ENCODE measurements at regions not wholly inside any gene's neighbourhood (a gene's known extent, or its start where the extent isn't known, plus 50 kb on each side); places are given as distances from the start of the nearest gene placed in this dataset.

DNA sequence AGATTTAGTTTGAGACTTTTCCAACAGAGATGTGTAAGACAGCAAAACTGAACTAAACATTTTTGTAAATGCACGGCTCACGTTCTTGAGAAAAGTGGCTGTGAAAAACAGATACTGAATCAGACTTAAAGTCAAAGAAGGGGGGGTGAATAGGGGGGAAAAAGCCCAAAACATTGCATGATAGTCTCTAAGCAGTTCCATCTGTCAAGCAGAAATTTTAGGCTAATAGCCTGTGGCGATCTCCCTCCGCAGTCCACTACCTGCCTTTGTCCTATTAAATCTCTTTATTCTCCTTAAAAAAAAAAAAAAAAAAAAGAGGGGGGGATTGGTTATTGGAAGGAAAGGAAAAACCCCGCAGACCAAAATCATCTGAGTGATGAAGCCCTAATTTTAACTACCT, 217.6 kb upstream of the NFIA start:
- Histone ChIP-seq H3K27me3 (ENCODE audit: low read length) (no peaks in the 10 kb centered on the region), H4K20me1 (ENCODE audit: low read depth, low read length) (no peaks in the 10 kb centered on the region), H3K79me2 (ENCODE audit: insufficient read depth, low read length) (no peaks in the 10 kb centered on the region), H3F3A (ENCODE audit: insufficient read depth) (no peaks in the 10 kb centered on the region), H3K36me3 (ENCODE audit: low read length) (no peaks in the 10 kb centered on the region), H3K4me3 (ENCODE audit: insufficient read depth, low read length, poor library complexity, severe bottlenecking) (no peak overlapping the region), H2AFZ (ENCODE audit: low read depth, low read length, severe bottlenecking) (no peak overlapping the region), H3K9me3 (ENCODE audit: insufficient read depth, low read length) (no peaks in the 10 kb centered on the region), H3K27ac (ENCODE audit: low read depth, low read length) (no peak overlapping the region), H3K4me2 (ENCODE audit: low read depth, low read length, poor library complexity, severe bottlenecking) (no peak overlapping the region), H3K9ac (ENCODE audit: low read length) (no peak overlapping the region), H3K9me2 (replicated peaks; ENCODE audit: insufficient read depth, low read length) (no peaks in the 10 kb centered on the region)
- no peak for TF ChIP-seq EZH2phosphoT487 (conservative IDR thresholded peaks at IDR 0.05; ENCODE audit: low read length)
- TF ChIP-seq, protein P1, sequence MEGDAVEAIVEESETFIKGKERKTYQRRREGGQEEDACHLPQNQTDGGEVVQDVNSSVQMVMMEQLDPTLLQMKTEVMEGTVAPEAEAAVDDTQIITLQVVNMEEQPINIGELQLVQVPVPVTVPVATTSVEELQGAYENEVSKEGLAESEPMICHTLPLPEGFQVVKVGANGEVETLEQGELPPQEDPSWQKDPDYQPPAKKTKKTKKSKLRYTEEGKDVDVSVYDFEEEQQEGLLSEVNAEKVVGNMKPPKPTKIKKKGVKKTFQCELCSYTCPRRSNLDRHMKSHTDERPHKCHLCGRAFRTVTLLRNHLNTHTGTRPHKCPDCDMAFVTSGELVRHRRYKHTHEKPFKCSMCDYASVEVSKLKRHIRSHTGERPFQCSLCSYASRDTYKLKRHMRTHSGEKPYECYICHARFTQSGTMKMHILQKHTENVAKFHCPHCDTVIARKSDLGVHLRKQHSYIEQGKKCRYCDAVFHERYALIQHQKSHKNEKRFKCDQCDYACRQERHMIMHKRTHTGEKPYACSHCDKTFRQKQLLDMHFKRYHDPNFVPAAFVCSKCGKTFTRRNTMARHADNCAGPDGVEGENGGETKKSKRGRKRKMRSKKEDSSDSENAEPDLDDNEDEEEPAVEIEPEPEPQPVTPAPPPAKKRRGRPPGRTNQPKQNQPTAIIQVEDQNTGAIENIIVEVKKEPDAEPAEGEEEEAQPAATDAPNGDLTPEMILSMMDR (IDR thresholded peaks at IDR 0.05; ENCODE audit: insufficient read depth, low read length, poor library complexity, severe bottlenecking): no peak

DNA sequence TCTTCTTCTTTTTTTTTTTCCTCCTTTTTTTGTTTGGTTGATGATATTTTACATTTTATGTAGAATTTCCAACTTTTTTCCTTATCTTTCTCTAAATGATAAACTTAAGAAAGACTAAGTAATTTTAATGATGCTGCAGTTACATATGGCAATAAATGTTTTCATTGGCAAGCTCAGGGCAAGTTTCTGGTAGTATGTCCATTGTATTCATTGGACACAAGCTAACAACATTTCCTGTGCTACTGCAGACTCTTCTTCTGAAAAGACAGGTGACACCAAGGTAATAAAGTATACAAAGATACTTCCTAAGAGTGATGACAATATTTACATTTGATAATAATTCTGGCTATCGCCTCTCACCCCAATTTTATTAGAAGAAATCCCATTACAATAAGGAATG, 219.2 kb upstream of the NFIA start:
- Histone ChIP-seq H2AFZ (ENCODE audit: low read depth, low read length, severe bottlenecking) (no peak overlapping the region), H3K4me2 (ENCODE audit: low read depth, low read length, poor library complexity, severe bottlenecking) (no peak overlapping the region), H3K27me3 (ENCODE audit: low read length) (no peaks in the 10 kb centered on the region), H3K9me3 (ENCODE audit: insufficient read depth, low read length) (no peaks in the 10 kb centered on the region), H3K9ac (ENCODE audit: low read length) (no peak overlapping the region), H4K20me1 (ENCODE audit: low read depth, low read length) (no peaks in the 10 kb centered on the region), H3F3A (ENCODE audit: insufficient read depth) (no peaks in the 10 kb centered on the region), H3K9me2 (replicated peaks; ENCODE audit: insufficient read depth, low read length) (no peaks in the 10 kb centered on the region), H3K79me2 (ENCODE audit: insufficient read depth, low read length) (no peaks in the 10 kb centered on the region), H3K4me3 (ENCODE audit: insufficient read depth, low read length, poor library complexity, severe bottlenecking) (no peak overlapping the region), H3K36me3 (ENCODE audit: low read length) (no peaks in the 10 kb centered on the region), H3K27ac (ENCODE audit: low read depth, low read length) (no peak overlapping the region)
- TF ChIP-seq, protein P1 (IDR thresholded peaks at IDR 0.05; ENCODE audit: insufficient read depth, low read length, poor library complexity, severe bottlenecking): no peak
- TF ChIP-seq EZH2phosphoT487 (conservative IDR thresholded peaks at IDR 0.05; ENCODE audit: low read length): no peak

GRCh38 chr1:60861961-60862567, 220.3 kb upstream of the NFIA start:
- H3K9me3 ChIP-seq (ENCODE audit: insufficient read depth, low read length): no peaks in the 10 kb centered on the region
- no peak overlapping the region for H2AFZ ChIP-seq (ENCODE audit: low read depth, low read length, severe bottlenecking)
- H3K4me3 ChIP-seq (ENCODE audit: insufficient read depth, low read length, poor library complexity, severe bottlenecking): no peak overlapping the region
- H3K9ac ChIP-seq (ENCODE audit: low read length): no peak overlapping the region
- H3K79me2 ChIP-seq (ENCODE audit: insufficient read depth, low read length): no peaks in the 10 kb centered on the region
- H3K27ac ChIP-seq (ENCODE audit: low read depth, low read length): no peak overlapping the region
- H3K27me3 ChIP-seq (ENCODE audit: low read length): no peaks in the 10 kb centered on the region
- TF ChIP-seq EZH2phosphoT487 (conservative IDR thresholded peaks at IDR 0.05; ENCODE audit: low read length): no peak
- TF ChIP-seq, protein P1 (IDR thresholded peaks at IDR 0.05; ENCODE audit: insufficient read depth, low read length, poor library complexity, severe bottlenecking): no peak
- no peak overlapping the region for H3K4me2 ChIP-seq (ENCODE audit: low read depth, low read length, poor library complexity, severe bottlenecking)
- no peaks in the 10 kb centered on the region for H3K9me2 ChIP-seq (replicated peaks; ENCODE audit: insufficient read depth, low read length)
- no peaks in the 10 kb centered on the region for H4K20me1 ChIP-seq (ENCODE audit: low read depth, low read length)
- no peaks in the 10 kb centered on the region for H3F3A ChIP-seq (ENCODE audit: insufficient read depth)
- no peaks in the 10 kb centered on the region for H3K36me3 ChIP-seq (ENCODE audit: low read length)

Measured in SU-DHL-6 (cell line).